NCI-H1105 treated with DMSO at 0.1 percent for 48 hours (cell line): ENCODE measurements at regions not wholly inside any gene's neighbourhood (a gene's known extent, or its start where the extent isn't known, plus 50 kb on each side); places are given as distances from the start of the nearest gene placed in this dataset.

Source experiments
- DNase-seq: peaks from one replicate; lab custom pipeline; 2025; lab: John Stamatoyannopoulos, UW

DNA sequence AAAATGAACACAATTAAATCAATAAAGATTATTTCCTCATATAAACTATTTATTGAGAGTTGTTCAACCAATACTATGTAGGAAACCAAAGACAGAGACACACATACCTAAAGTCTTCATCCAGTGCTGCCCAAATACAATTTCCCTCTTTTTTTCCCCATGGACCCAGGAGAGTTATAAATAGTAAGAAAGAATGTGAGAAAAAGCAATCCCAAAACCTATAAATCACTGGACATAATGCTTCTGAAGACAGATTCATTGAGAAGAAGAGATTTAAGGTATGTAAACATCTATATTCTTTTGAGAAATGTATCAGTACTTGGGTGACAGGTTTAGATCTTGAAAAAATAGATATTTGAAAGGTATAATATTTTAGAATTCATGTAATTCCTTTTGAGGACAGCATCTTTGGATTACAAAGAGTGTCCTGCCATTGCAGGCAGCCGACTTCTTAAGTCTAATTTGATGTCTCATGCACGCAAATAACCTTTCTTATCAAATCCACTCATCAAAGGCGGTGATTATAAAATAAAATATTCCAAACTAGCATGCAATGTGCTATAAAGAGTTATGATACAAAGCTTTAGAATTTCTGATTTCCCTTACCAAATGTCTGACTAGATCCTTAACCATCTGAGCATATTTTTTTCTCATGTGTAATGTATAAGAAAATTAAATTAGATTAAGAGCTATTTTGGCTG is 739.4 kb downstream of the LIG4 start:
- DNase-seq = no peak

DNA sequence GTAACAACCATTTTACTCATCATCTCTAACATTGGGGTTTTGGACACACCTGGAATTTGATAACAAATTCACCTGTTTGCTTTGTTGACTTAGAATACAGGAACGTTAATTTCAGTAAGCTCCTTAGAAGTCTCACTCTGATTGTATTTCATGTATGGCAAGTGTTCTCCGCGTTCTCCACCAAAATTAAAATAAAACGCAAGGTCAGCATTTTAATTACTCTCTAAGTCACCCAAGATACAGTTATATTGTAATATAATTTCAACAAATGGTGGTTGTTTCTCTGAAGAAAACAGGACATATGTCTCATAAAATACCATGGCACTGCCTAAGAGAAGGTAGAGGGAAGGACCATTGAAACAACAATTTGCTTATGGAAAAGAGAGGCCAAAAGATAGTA is 742.1 kb downstream of the LIG4 start:
- DNase-seq = no peak

DNA sequence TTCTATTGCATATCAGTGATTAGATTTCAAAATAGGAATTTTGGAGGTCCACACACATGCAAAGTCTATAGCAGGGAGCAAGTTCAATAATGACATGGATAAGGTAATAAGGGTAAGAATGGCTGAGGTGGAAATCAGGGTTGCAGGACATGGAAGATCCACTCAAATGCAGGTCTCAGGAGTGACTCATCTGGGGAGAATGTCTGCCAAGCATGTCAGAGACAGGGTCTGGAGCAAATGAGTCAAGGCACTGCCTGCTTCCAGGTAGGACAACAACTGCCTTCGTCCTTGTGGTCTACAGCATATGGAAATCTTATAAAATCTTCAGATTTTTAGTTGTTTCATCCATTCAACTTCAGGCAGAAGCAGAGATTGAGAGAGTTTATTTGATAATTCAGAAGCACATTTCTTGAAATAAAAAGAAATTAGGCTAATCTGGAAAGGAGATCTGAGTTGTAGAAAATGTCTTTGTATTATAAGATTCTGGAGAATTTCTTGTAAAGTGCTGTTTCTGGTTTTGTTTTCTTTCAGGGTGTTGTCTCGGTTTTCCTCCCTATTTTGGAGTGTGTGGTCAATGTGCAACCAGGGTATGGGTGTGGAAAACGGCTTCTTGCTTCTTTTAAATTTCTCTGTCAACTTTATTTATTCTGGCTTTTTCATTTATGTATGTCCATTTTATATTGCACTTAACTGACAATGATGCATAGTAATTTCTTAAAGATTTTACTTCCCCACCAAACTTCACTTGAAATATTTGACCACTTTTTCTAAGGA is 748.8 kb downstream of the LIG4 start:
- no peak for DNase-seq

DNA sequence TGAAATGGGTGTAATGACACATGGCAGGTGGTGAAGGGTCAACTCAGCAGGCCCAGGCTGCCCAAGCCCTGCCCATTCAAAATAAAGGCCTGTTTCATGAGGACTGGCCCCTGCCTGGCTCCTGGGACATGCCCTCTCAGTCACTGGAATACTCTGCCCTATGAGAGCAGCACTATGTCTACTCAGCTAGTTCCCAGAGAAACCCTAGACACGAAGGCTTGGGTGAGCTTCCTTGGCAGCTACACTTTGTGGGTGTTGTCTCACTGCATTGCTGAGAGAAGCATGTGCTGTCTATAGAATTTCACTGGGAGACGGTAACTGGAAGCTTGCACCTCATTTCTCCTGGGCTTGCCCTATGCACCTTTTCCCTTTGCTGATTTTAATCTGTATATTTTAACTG is 752.8 kb downstream of the LIG4 start:
- no peak for DNase-seq

DNA sequence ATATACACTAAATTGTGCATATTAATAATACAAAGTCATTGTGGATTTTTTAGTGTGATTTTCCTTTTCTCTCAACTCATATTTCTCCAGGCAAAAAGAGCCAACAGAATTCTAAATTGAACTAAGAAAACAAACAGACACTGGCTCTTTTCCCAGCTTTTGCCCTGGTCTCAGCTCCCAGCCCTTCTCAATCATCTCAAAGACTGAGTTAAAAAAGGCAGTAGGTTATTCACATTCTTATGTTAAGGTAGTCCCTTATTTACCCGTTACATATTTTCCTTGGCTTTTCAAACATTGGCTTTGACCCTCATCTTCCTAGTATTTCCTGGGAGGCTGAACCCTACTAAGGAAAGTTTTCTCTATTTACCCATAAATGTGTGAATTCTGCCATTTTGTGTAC is 753.6 kb downstream of the LIG4 start:
- DNase-seq = no peak

DNA sequence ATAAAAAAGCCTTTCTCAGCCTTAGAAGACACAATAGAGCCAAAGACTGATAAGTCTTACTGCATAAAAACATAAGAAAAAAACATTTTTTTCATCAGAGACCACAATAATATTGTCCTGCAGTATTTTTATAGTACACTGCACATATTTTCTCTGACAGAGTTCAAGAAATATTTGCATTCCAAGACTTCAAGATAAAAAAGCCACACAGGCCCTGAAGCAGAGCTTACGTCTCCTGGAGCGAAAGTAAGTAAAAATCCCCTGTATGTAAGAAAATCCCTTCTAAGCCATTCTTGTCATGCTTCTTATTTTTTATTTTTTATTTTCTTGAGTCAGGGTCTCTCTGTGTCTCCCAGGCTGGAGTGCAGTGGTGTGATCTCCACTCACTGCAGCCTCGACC is 755.9 kb downstream of the LIG4 start:
- DNase-seq = no peak

DNA sequence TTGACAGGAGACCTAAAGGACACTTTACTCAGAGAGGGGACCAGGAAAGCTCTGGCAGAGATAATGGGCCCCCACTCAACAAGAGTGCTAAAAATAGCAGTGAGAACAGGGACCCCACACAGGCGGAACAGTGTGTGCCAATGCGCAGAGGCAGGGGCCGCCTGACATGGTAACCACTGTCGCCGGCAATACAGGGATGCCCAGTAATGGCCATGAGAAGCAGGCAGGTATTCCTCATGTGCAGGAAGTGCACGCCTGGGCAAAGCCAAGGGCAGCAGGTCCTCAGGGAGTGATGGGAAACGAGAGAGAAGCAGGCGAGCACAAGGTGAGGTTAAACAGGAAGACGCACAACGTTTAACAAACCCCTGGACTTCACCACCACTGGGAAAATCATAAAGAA is 757.1 kb downstream of the LIG4 start:
- DNase-seq = no peak

DNA sequence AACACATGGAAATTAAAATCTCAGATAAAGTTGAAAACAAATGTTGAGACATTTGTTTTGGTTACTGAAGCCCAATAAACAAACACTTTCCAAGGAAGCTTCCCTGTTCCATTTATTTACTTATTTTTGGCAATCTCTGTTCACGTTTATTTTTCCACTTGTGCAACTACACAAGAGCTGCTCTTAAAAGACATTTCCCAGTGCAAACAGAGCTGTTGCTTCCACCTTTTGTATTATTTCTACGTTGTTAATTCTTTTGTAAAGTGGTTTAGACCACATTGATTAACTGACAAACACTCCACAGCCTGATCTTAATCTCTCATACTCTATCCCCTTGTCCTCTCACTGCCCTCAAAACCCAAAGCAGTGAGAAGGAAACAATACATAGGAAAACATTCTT is 757.6 kb downstream of the LIG4 start:
- DNase-seq = peak; percentile 86

DNA sequence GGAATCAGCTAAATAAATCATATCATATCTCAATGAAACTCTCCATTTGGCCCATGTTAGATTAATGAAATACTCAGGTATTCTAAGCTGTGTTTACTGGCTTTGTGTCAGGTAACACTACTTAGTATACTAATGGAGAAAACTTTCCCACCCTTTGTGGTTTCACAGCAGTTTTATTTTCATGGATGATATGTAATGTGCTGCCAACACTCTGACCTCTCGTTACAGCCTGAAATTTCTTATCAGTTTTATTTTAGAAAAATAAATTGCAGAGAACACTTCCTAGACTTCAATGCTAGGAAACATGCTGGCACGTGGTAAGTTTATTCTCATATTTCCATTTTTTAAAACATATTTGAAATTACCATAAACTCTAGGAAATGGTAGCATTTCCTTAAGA is 758.9 kb downstream of the LIG4 start:
- no peak for DNase-seq

DNA sequence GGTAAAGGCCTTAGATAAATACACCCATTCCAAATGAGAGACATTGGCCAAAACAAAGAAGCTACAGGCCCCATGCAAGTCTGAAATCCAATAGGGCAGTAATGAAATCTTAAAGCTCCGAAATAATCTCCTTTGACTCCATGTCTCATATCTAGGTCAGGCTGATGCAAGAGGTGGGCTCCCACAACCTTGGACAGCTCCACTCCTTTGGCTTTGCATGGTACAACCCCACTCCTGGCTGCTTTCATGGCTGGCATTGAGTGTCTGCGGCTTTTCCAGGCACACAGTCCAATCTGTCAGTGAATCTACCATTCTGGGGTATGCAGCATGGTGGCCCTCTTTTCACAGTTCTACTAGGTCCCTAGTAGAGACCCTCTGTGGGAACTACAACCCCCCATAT is 762.5 kb downstream of the LIG4 start:
- no peak for DNase-seq

DNA sequence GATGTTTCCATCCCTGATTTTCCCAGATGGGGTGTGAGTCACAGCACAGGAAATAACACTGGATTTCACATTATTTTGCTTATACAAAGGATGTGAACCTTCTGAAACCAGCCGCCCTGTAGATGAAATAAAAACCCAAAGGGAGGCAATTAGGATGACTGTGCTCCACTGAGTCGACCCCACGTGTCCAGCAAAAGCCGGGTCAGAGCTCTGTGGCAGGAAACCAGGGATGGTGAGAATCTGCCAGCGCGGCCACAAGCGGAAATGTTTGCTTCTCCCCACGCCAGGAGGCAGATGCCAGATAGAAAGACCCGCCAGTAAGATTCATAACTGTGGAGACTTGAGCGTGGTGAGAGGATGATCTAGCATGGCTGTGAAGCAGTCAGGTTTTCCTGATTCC is 764.4 kb downstream of the LIG4 start:
- no peak for DNase-seq

DNA sequence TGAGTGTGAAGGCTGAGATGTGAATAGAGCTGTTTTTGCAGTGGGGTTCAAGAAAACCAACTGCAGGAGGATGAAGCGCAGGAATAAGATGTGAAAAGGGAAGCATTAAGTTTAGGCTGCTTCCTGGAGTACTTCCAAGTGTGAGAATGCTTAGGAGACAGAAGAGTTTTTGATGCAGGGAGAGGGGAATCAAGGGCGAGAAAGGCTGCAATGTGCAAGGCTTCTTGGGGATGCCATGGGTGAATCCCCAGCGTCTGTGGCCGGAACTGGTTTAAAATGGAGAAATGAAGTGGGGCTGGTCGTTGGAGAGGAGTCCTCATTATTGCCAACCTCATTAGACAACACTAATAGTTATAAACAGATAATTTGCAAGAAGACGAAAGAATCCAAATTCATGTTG is 764.9 kb downstream of the LIG4 start:
- no peak for DNase-seq

DNA sequence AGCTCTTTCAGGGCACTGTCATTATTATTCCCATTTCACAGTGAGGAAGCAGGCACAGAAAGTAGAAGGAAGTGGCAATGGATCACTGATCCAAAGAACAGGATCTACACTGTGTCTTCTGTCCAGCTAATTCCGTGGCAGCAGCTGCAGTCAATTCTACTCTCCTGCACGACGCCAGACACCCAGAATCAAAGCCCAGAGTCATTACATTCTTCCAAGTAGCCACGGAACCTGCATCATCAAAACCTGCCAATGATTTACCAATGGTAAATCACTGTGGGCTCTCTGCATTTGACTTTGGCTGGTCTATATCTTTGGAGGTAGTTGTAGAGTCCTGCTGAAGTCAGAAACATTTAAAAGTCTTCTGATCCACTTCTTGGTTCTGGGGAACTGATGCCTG is 767.7 kb downstream of the LIG4 start:
- DNase-seq = no peak

DNA sequence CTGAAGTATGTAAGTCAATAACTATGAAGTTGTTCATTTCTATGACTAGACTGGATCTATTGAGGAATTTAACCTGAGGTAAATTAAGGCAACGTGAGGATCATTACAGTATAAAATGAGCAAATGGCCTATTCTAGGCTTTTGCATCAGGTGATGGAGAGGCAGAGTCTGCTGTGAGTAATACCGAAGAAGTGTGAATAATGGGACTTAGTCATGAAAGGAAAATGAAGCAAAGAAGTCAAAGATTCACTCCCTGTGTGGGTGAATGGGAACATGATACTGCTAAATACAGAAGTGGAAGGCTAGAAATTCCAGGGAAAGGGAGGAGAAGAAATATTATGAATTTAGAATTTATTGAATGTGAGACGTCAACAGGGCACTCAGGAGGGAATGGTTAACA is 774.1 kb downstream of the LIG4 start:
- DNase-seq = no peak

DNA sequence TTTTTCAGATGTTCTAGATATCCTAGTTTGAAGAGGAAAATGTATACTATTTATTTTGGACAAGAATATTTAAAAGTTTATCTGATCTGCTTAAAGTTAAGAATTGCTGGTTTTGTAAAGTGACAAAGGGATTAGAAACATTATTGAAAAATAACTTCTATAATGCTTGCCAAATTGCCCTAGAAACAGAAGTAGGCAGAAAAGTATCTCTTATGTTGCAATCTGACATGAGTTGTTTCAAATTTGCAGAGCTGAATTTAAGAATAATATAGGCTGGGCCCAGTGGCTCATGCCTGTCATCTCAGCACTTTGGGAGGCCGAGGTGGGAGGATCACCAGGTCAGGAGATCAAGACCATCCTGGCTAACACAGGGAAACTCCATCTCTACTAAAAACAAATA is 777.1 kb downstream of the LIG4 start:
- no peak for DNase-seq

DNA sequence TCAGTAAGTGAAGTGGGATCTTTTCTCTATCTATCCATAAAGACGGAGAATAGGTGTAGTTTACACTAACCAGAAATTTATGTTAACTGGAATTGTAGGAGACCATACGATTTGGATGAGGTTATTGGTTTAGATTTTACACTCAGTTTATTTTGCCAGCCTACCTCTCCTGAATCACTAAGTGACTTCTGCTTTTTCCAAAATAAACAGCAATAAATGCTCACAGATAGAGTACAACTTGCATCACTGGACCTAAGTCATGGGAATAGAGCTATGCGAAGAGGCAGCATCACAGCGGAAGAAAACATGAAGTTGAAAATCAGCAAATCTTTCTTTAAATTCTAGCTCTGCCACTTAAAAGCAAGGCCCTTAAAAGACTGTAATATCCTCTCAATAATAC is 781.0 kb downstream of the LIG4 start:
- no peak for DNase-seq

DNA sequence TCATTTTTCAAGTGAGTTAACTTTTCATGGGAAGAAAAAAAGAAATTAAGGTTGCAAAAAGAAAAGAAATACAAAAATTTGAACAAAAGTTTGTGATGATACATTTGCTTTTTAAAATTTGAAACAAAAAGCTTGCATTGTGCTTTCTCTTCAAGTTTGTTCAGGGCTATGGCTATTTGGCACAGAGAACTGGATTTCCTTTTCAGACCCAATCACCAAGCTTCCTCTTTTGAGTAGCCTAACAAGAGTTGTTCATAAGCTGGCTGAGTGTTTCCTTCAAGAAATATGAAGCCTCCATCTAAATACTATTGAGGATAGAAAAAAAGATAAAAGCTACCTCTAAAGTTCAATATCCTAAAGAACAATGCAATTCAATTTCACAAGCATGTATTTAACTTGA is 787.8 kb downstream of the LIG4 start:
- no peak for DNase-seq

DNA sequence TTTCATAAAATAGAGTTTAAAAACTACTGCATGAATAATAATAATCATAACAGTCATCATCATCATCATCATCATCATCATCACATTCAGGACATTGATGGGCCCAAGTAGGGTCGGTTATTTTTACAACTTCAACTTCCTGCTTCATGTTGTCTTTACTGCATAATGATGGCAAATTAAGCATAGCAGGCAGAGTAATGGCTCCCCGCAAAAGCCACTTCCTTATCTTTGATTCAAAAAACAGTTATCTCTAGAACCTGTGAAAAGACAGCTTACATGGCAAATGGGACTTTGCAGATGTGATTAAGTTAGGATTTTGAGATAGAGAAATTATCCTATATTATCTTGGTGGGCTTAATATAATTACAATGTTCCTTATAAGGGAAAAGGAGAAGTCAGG is 792.9 kb downstream of the LIG4 start:
- no peak for DNase-seq

DNA sequence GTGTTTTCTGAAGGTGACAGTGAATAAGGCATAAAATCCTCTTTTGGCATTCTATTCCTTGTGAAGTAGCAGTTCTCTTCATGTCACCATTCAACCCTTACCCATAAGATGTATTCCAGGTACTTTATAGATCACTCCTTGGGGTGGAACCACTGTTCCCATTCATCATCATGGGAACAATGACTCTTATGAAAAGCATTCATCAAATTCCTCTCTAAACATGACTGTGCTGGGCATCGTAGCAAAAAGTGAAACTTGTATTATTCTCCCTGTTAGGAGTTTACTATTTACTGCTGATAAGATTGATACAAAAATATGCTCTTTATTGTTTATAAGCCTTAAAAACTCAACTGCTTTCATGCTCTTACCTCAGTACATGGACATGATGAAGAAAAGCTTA is 793.4 kb downstream of the LIG4 start:
- no peak for DNase-seq

DNA sequence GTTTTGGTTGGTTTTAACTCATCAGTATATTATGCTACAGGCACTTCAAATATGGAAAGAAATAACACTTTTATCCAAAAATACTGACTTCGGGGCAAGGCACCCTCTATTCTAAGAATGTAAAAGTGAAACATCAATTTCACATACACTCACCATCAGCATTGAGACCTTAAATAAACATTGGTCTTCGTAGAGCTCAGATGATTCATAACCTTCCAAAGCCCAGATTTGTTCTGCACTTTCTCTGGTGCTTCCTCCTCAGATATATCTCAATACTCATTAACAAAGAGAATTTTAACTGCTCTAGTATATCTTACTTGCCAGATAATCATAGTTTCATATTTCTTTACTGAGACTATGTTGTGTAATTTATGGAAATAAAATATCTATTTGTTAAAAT is 794.3 kb downstream of the LIG4 start:
- no peak for DNase-seq

DNA sequence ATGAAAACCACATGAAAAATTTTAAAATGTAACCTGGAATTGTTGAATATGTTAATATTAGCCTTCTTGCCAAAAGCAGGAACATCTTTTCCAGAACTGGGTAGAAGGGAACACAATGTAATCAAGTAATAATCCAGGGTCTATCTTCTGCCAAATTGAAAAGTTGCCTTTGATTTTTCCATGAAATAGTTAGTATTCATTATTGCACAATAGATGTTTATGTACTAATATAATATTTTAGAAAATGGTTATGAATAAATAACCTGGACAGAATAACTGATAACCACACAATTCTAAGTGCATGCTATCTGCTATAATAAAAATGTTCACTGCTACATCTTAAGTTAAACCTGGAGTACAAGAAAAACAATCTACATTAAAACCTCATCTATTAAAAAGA is 802.3 kb downstream of the LIG4 start:
- no peak for DNase-seq

DNA sequence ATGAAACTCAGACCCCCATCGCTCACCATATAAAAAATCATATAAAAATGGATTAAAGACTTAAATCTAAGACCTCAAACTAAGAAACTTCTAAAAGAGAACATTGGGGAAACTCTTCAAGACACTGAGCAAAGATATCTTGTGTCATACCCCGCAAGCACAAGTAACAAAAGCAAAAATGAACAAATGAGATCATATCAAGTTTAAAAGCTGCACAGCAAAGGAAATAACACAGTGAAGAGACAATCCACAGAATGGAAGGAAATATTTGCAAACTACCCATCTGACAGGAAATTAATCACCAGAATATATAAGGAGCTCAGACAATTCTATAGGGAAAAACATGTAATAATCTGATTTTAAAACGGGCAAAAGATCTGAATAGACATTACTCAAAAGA is 808.3 kb downstream of the LIG4 start:
- no peak for DNase-seq

DNA sequence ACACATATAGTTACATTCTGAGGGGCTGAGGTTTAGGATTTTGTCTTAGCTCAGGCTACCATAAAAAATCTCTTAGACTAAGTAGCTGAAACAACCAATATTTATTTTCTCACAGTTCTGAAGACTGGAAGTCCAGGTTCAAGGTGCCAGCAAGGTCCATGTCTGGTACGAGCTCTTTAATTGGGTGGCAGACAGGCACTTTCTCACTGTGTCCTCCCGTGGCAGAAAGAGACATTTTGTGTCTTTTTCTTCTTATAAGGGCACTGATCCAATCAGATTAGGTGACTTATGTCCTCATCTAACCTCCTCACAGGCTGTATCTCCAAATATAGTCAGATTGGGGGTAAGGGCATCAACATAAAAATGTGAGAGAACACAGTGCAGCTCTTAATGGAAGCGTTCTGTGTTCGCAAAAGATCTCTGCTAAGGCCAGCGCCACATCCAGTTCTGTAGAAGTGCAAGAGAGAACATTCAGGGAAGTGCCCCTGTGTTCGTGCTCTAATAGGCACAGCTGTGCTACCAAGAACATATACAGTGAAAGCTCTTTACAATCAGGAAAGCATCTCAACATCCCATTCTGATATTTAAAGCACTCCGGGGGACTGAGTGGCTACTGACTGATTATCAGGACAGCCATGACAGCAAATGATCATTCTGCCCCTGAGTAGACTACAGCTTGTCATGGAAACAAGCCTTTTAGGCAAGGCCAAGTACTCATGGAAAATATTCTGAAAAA is 819.2 kb downstream of the LIG4 start:
- DNase-seq = no peak
